ENCODE measurements at regions not wholly inside any gene's neighbourhood (a gene's known extent, or its start where the extent isn't known, plus 50 kb on each side); places are given as distances from the start of the nearest gene placed in this dataset.

DNA sequence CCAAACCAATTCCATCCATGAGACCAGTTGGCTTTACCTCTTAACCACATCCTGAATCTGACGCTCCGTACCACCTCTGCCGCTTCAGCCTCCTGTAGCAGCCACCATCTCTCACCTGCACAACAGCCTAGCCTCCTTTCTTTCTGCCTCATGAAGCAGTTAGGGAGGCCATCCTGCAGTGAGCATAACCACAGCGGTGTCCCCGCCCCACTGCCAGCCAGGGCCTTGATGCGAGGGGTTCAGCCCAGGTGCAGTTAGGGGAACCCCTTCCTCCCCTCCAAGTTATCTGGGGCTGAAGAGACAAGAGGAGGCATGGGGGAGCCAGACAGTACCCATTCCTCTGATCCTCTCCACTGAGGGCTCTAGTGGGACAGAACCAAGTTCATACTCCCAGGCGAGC, 167.0 kb downstream of the C5orf15 start:
- no peaks in the 10 kb centered on the region for H3K36me3 ChIP-seq
- H3K27me3 ChIP-seq = no peaks in the 10 kb centered on the region
- no peak overlapping the region for H3K4me3 ChIP-seq
- no peaks in the 10 kb centered on the region for H3K4me1 ChIP-seq
- TF ChIP-seq, protein P1, sequence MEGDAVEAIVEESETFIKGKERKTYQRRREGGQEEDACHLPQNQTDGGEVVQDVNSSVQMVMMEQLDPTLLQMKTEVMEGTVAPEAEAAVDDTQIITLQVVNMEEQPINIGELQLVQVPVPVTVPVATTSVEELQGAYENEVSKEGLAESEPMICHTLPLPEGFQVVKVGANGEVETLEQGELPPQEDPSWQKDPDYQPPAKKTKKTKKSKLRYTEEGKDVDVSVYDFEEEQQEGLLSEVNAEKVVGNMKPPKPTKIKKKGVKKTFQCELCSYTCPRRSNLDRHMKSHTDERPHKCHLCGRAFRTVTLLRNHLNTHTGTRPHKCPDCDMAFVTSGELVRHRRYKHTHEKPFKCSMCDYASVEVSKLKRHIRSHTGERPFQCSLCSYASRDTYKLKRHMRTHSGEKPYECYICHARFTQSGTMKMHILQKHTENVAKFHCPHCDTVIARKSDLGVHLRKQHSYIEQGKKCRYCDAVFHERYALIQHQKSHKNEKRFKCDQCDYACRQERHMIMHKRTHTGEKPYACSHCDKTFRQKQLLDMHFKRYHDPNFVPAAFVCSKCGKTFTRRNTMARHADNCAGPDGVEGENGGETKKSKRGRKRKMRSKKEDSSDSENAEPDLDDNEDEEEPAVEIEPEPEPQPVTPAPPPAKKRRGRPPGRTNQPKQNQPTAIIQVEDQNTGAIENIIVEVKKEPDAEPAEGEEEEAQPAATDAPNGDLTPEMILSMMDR (IDR thresholded peaks at IDR 0.05) = no peak
- TF ChIP-seq EP300 (IDR thresholded peaks at IDR 0.05; ENCODE audit: low read depth) = no peak
- no peak for TF ChIP-seq POLR2AphosphoS5 (IDR thresholded peaks at IDR 0.05)
- TF ChIP-seq POLR2A (IDR thresholded peaks at IDR 0.05) = no peak
- H3K9me3 ChIP-seq = no peaks in the 10 kb centered on the region
- H3K27ac ChIP-seq = no peak overlapping the region
- no peak for DNase-seq
- intact Hi-C loops (cut with DNase I; ENCODE audit: low total_unique reads) = no loop called here
- in situ Hi-C loops (cut with MboI; ENCODE audit: low pct_ligation_motif_present in 1 of 4, low pct_unique_long_range_greater_than_20kb in 1 of 4, low sequenced_read_pairs in 3 of 4) = no loop called here
- WGBS, 2 donors (ENCODE audit: low coverage in 1 of 2) = 92 to 96% methylated on average over 5 to 7 of the region's 7 CpGs

DNA sequence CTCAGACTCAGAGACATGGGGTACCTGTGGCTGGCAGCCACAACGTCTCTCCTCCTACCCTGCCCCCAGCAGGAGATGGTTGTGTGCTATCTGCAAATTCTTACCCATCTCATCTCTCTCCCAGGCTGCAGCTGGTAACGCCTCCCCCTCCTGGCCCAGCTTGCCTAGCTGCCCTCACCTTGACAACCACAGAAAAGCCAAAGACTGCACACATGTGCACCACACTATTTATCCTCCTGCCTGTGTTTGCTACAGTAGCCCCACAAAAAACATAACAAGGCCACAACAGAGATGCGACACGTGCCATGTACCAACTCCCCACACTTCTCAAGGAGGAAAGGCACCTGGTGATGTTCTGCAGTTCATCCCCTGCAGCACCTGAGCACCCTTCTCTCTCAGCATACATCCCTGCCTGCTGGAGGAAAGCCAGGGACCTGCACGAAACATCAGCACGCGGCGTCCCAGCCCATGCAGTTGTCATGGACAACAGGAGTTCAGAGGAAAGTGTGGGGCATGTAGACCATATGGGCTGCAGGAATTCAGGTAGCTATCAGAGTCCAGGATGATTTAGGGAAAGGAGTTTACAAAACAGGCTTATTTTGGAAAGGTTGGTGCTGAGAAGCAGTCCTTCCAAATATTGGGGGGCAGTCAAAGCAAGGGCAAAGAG, 168.7 kb downstream of the C5orf15 start:
- in situ Hi-C loops (cut with MboI; ENCODE audit: low pct_ligation_motif_present in 1 of 4, low pct_unique_long_range_greater_than_20kb in 1 of 4, low sequenced_read_pairs in 3 of 4) = no loop called here
- Histone ChIP-seq H3K36me3 (no peaks in the 10 kb centered on the region), H3K4me3 (no peak overlapping the region), H3K27me3 (no peaks in the 10 kb centered on the region), H3K9me3 (no peaks in the 10 kb centered on the region), H3K4me1 (no peaks in the 10 kb centered on the region), H3K27ac (no peak overlapping the region)
- intact Hi-C loops (cut with DNase I; ENCODE audit: low total_unique reads) = no loop called here
- TF ChIP-seq POLR2AphosphoS5 (IDR thresholded peaks at IDR 0.05) (no peak), POLR2A (IDR thresholded peaks at IDR 0.05) (no peak), EP300 (IDR thresholded peaks at IDR 0.05; ENCODE audit: low read depth) (no peak)
- TF ChIP-seq, protein P1 (IDR thresholded peaks at IDR 0.05) = no peak
- 81% methylated on average over 8 of the region's 8 CpGs; no CpG with 5 or more reads in 1 of the 2 donors for WGBS, 2 donors (ENCODE audit: low coverage in 1 of 2)
- no peak for DNase-seq

DNA sequence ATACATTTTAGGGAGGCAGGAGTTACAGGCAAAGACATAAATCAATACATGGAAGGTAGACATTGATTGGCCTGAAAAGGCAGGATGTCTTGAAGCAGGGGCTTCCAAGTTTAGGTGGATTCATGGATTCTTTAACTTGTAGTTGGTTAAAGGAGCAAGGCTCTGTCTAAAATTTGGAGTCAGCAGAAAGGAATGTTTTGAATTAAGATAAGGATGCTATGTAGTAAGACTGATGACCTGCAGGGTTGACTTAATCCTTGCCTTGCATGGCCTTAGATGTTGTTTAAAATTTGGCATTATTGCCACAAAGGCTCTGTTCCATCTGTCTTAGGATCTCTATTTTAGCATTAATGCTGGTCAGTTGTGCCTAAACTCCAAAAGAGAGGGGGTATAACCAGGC, 171.3 kb downstream of the C5orf15 start:
- Histone ChIP-seq H3K4me1 (no peaks in the 10 kb centered on the region), H3K27me3 (no peaks in the 10 kb centered on the region), H3K9me3 (no peaks in the 10 kb centered on the region), H3K36me3 (no peaks in the 10 kb centered on the region), H3K4me3 (no peak overlapping the region), H3K27ac (no peak overlapping the region)
- intact Hi-C loops (cut with DNase I; ENCODE audit: low total_unique reads) = no loop called here
- in situ Hi-C loops (cut with MboI; ENCODE audit: low pct_ligation_motif_present in 1 of 4, low pct_unique_long_range_greater_than_20kb in 1 of 4, low sequenced_read_pairs in 3 of 4) = no loop called here
- TF ChIP-seq POLR2A (IDR thresholded peaks at IDR 0.05) (no peak), EP300 (IDR thresholded peaks at IDR 0.05; ENCODE audit: low read depth) (no peak), POLR2AphosphoS5 (IDR thresholded peaks at IDR 0.05) (no peak)
- TF ChIP-seq, protein P1 (IDR thresholded peaks at IDR 0.05) = no peak
- no peak for DNase-seq

DNA sequence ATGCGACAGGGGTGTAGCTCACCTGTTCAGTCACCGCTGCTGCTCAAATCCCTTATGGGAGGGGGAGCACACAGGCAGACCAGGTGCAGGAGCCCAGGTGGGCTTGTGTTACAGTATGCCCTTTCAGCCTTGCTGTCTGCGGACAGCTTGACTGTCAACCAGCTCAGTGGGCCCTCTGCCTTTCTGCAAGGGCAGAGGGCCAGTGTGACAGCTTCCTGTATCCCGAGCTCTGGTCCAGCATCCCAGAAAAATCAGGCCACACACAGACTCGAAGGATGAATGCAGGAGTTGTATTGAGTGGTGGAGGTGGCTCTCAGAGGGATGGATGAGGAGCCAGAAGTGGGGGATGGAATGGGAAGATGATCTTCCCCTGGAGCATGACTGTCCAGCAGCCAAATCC, 172.2 kb downstream of the C5orf15 start:
- no peak for DNase-seq
- Histone ChIP-seq H3K36me3 (no peaks in the 10 kb centered on the region), H3K27ac (no peak overlapping the region), H3K4me1 (no peaks in the 10 kb centered on the region), H3K9me3 (no peaks in the 10 kb centered on the region), H3K4me3 (no peak overlapping the region), H3K27me3 (no peaks in the 10 kb centered on the region)
- in situ Hi-C loops (cut with MboI; ENCODE audit: low pct_ligation_motif_present in 1 of 4, low pct_unique_long_range_greater_than_20kb in 1 of 4, low sequenced_read_pairs in 3 of 4) (no loop called here), intact Hi-C loops (cut with DNase I; ENCODE audit: low total_unique reads) (no loop called here)
- 60 to 88% methylated on average over 1 to 5 of the region's 5 CpGs for WGBS, 2 donors (ENCODE audit: low coverage in 1 of 2)
- TF ChIP-seq EP300 (IDR thresholded peaks at IDR 0.05; ENCODE audit: low read depth) = no peak
- TF ChIP-seq, protein P1 (IDR thresholded peaks at IDR 0.05) = no peak
- TF ChIP-seq POLR2AphosphoS5 (IDR thresholded peaks at IDR 0.05) = no peak
- no peak for TF ChIP-seq POLR2A (IDR thresholded peaks at IDR 0.05)
